CD1c-positive myeloid dendritic cell (primary cell): ENCODE measurements at regions not wholly inside any gene's neighbourhood (a gene's known extent, or its start where the extent isn't known, plus 50 kb on each side); places are given as distances from the start of the nearest gene placed in this dataset.

Experiments used
- DNase-seq: peaks from one replicate; pipeline ENCODE4 v3.0.0-alpha.2; 2016; ENCODE audit errors: extremely low spot score

DNA sequence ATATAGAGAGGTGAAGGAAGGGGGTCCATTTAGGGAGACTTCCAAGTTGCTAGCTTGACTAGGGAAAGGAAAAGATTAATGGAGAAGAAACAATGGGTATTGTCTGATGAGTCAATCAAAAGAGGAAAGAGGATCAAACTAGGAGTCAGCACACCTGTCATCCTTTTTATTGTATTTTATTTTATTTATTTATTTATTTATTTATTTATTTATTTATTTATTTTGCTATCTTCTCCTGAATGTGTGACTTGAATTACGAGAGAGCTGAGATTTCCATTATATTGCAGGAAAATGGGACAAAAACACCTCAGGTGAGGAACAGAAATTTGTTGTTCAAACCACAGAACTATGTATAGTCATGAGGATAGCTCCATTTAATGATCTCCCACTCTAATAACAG lies 58.9 kb downstream of the NUDT11 start:
- no peak for DNase-seq

DNA sequence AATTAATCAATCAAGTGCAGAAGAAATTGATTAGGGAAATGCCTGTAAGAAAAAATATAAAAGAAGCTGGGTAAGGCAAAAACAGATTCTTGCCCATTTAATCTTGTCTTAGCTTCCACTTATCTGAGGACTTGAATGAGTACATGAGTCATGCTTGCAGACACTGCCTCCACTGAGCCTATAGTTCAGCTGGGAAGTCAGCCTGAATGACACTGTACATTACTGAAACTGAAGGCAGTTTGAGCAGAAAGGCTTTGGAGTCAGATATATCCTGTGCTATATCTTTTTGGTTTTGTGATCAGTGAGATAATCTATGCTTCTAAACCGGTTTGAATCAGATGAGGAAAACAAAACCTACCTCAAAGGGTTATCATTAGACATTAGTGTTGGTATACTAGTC lies 61.3 kb downstream of the NUDT11 start:
- DNase-seq: no peak

DNA sequence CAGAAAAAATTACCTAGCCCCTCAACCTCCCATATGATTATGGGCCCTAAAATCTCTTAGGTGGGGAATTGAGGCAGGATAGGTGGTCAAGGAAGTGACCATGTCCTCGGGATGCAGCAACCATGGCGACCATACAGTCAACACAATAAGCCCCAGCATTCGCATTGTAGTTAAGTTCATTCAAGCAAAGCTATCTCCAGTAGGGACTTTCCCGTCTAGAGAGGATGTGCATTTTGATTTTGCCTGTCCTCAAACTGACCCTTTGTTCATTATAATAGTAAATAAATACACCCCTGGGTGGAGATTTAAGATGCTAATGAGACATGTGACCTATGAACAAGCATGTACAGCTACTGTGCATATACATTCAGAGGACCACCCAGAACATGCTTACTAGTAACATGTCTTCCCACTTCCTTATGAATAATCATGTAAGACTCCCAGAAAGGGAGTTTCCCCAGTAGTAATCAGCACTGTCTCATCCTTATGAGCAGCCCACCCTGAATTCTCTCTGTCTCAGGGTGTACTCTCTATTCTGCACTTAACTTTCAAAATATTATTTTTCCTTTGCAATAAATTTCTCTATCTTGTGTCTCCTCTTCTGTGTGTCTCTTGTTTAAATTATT lies 74.3 kb downstream of the NUDT11 start:
- DNase-seq: no peak

- peak; percentile 35 for DNase-seq
These were observed 75.8 kb downstream of the NUDT11 start for GRCh38 chrX:51420610-51421009.

DNA sequence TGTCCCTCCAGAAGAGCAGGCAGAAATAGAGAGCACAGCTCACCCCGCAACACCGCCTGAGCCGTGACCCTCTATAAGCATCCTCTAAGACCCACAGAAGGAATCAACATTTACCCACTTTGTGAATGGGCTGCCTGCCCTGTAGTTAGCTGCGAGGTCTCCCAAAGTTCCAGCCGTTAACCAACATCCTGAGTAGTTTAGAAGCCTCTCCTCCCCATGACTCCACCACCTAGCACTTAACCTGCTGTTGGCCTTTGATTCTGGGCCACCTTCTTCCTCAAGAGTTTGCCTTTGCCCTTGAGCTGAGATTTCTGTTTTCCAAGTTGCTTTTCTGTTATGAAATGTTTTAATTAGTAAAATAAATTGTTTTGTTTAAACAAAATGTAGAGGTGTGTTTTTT lies 75.8 kb downstream of the NUDT10 start:
- DNase-seq: no peak

DNA sequence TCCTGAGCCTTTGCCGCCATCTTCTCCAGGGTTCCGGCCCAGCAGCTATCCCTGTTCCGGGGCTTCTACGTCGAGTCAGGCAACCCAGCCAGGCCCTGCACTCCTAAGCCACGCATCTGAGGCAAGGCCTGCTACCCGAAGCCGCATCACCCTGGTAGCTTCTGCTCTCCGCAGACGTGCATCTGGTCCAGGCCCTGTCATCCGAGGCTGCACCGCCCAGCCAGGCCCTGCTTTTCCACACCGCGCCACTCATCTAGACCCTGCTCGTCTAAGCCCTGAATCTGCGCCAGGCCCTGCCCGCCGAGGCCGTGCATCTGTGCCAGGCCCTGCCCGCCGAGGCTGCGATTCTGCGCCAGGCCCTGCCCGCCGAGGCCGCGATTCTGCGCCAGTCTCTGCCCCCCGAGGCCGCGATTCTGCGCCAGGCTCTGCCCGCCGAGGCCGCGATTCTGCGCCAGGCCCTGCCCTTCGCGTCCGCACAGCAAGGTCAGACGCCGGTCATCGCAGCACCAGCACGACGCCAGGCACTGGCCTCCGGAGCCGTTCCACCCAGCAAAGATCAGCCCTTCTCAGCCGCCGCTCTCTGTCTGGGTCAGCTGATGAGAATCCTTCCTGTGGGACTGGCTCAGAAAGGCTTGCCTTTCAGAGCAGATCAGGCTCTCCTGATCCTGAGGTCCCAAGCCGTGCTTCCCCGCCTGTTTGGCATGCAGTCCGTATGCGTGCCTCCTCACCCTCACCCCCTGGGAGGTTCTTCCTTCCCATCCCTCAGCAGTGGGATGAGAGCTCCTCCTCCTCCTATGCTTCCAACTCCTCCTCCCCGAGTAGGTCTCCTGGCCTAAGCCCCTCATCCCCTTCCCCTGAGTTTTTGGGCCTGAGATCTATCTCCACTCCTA lies 75.1 kb downstream of the NUDT10 start:
- no peak for DNase-seq

DNA sequence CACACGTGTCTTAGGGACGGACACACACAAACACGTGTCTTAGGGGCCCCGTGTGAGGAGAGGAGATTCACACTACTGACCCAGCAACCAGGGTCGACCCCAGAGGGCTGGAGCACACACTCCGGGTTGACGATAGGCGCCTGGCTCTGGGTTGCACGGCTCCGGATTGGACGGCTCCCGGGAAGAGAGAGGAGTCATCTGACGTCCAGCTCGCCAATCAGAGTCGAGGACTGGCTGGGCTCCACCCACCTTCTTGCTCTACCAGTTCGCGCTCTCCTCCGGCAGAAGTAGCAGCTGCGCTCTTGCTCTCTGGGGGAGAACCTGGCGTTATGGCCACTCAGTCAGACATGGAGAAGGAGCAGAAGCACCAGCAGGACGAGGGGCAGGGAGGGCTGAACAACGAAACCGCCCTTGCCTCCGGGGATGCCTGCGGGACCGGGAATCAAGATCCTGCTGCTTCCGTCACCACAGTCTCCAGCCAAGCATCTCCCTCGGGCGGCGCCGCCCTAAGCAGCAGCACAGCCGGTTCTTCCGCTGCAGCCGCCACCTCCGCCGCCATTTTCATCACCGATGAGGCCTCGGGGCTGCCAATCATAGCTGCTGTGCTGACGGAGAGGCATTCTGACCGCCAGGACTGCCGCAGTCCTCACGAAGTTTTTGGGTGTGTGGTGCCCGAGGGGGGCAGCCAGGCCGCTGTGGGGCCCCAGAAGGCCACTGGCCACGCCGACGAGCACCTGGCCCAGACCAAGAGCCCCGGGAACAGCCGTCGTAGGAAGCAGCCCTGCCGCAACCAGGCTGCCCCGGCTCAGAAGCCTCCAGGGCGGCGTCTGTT lies 74.3 kb downstream of the NUDT10 start:
- no peak for DNase-seq

DNA sequence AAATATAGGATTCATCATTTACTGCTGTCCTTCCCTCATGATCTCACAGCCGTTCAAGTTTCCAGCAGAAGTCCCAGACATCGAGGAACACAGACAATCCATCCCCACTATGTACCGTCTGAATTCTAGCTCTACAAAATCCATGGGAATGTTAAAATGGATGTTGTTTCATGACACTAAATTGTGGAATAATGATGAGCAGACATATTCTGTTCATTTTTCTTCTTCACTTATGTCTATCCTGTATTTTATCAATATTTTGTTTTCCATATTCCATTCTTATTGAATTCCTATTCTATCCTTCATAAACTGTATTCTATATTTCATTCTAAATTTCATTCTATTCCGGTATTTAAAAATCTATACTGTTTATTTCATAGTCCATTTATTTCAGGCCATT lies 71.8 kb downstream of the NUDT10 start:
- no peak for DNase-seq

GRCh38 chrX:51395810-51396728 lies 63.4 kb downstream of the NUDT10 start:
- DNase-seq: peak; percentile 2

DNA sequence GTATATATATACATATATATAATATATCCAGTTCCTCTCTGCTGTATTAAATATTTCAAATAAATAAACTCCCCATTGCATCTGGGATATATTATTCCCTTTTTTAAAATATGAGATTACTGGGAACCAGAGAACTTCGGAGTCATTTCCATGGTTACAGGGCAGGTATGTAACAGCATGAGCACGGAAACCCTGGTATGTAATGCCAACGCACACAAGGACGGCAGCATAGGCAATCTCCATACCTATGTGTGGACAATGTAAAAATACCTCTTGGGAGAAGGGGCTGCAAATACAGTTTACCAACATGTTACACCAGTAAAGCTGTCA lies 62.8 kb downstream of the NUDT10 start:
- no peak for DNase-seq
